Tibial nerve (tissue), 3 donors: ENCODE measurements at regions not wholly inside any gene's neighbourhood (a gene's known extent, or its start where the extent isn't known, plus 50 kb on each side); places are given as distances from the start of the nearest gene placed in this dataset.

ENCODE experiments used
- POLR2A ChIP-seq, 2 donors: fragments of 450-650 bp; IDR thresholded peaks; one replicate each; pipeline ENCODE4 v1.6.1; 2017; ENCODE audit warnings: antibody characterized with exemption in 2 of 2, mild to moderate bottlenecking in 2 of 2, moderate library complexity in 2 of 2
- TF ChIP-seq, protein P1 (sequence below), 5 experiments: fragments of 200-600 bp in 3 of 5; fragments of 450-650 bp in 2 of 5; sonication (generic) in 3 of 5; IDR thresholded peaks; one replicate each; pipeline ENCODE4 v1.5.1; 2016 to 2019; ENCODE audit warnings: antibody characterized with exemption in 5 of 5, mild to moderate bottlenecking in 3 of 5, moderate library complexity in 2 of 5

DNA sequence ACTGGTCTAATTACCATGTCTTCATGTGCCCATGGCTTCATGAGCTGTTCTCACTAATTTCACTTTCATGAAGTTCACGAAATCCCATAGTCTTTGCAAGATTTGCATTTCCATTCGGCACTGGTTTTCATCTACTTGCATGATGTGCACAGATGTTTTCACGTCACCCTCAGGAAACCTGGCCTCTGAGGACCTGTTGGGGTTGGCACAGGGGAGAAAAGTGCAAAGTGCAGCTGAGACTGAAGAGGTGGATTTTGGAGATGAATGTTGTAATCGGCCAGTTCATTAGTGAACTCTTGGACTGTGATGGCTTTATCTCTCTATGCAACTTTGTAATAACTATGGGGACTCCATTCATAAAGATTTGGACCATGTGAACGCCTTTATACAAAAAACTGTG, 80.2 kb upstream of the SULF2 start:
- TF ChIP-seq, protein P1, sequence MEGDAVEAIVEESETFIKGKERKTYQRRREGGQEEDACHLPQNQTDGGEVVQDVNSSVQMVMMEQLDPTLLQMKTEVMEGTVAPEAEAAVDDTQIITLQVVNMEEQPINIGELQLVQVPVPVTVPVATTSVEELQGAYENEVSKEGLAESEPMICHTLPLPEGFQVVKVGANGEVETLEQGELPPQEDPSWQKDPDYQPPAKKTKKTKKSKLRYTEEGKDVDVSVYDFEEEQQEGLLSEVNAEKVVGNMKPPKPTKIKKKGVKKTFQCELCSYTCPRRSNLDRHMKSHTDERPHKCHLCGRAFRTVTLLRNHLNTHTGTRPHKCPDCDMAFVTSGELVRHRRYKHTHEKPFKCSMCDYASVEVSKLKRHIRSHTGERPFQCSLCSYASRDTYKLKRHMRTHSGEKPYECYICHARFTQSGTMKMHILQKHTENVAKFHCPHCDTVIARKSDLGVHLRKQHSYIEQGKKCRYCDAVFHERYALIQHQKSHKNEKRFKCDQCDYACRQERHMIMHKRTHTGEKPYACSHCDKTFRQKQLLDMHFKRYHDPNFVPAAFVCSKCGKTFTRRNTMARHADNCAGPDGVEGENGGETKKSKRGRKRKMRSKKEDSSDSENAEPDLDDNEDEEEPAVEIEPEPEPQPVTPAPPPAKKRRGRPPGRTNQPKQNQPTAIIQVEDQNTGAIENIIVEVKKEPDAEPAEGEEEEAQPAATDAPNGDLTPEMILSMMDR (IDR thresholded peaks at IDR 0.05), result no peak
- TF ChIP-seq POLR2A (IDR thresholded peaks at IDR 0.05), result no peak
